ENCODE measurements at regions not wholly inside any gene's neighbourhood (a gene's known extent, or its start where the extent isn't known, plus 50 kb on each side); places are given as distances from the start of the nearest gene placed in this dataset.
A peak's percentile ranks its signal among the peaks of the same experiment; 100 is the strongest.

GRCh38 chr6:12593771-12594529 lies 122.6 kb upstream of the PHACTR1 start:
- no peak for DNase-seq

GRCh38 chr6:12594530-12594893 lies 122.1 kb upstream of the PHACTR1 start:
- DNase-seq = no peak

GRCh38 chr6:12595161-12595811 lies 121.3 kb upstream of the PHACTR1 start:
- peak; percentile 88 for DNase-seq

- no peak for DNase-seq
Observed at GRCh38 chr6:12596731-12597130, 119.8 kb upstream of the PHACTR1 start.

- DNase-seq = no peak
Observed at GRCh38 chr6:12598919-12599318, 117.6 kb upstream of the PHACTR1 start.

GRCh38 chr6:12601881-12602280 lies 114.7 kb upstream of the PHACTR1 start:
- DNase-seq = no peak

- no peak for DNase-seq
Observed at GRCh38 chr6:12602342-12602741, 114.2 kb upstream of the PHACTR1 start.

GRCh38 chr6:12602951-12603672 lies 113.5 kb upstream of the PHACTR1 start:
- DNase-seq = peak; percentile 69

GRCh38 chr6:12603673-12604049 lies 112.9 kb upstream of the PHACTR1 start:
- DNase-seq = no peak

GRCh38 chr6:12605888-12606345 lies 110.7 kb upstream of the PHACTR1 start:
- DNase-seq = peak; percentile 77

GRCh38 chr6:12606616-12607015 lies 110.0 kb upstream of the PHACTR1 start:
- no peak for DNase-seq

- DNase-seq = peak; percentile 70
Observed at GRCh38 chr6:12608016-12608860, 108.3 kb upstream of the PHACTR1 start.

- DNase-seq = no peak
Observed at GRCh38 chr6:12608874-12609273, 107.7 kb upstream of the PHACTR1 start.

GRCh38 chr6:12609751-12610150 lies 106.8 kb upstream of the PHACTR1 start:
- DNase-seq = no peak

GRCh38 chr6:12610862-12611261 lies 105.7 kb upstream of the PHACTR1 start:
- DNase-seq = no peak

GRCh38 chr6:12613811-12614210 lies 102.8 kb upstream of the PHACTR1 start:
- no peak for DNase-seq

GRCh38 chr6:12614456-12614855 lies 102.1 kb upstream of the PHACTR1 start:
- peak; percentile 29 for DNase-seq

GRCh38 chr6:12618296-12618695 lies 98.3 kb upstream of the PHACTR1 start:
- DNase-seq = no peak

GRCh38 chr6:12621754-12622153 lies 94.8 kb upstream of the PHACTR1 start:
- DNase-seq = no peak

GRCh38 chr6:12622566-12622965 lies 94.0 kb upstream of the PHACTR1 start:
- no peak for DNase-seq

- no peak for DNase-seq
Observed at GRCh38 chr6:12624142-12624837, 92.3 kb upstream of the PHACTR1 start.

GRCh38 chr6:12627053-12627452 lies 89.5 kb upstream of the PHACTR1 start:
- no peak for DNase-seq

Data from EL (cell line).